Hepatocyte (in vitro differentiated cells): ENCODE measurements at regions not wholly inside any gene's neighbourhood (a gene's known extent, or its start where the extent isn't known, plus 50 kb on each side); places are given as distances from the start of the nearest gene placed in this dataset.

Experiments
- DNase-seq: peaks from one replicate; pipeline ENCODE4 v3.0.0-alpha.2; 2016; ENCODE audit warnings: low spot score
- H2AFZ ChIP-seq: fragments of 200-600 bp; sonication (generic); 2 replicates; pipeline ENCODE4 v1.6.0; 2016; ENCODE audit warnings: antibody characterized with exemption, mild to moderate bottlenecking
- H3K27ac ChIP-seq: fragments of 200-600 bp; sonication (generic); 2 replicates; pipeline ENCODE4 v1.5.1; 2016; ENCODE audit warnings: mild to moderate bottlenecking
- H3K27me3 ChIP-seq: fragments of 200-600 bp; sonication (generic); 2 replicates; pipeline ENCODE4 v1.6.1; 2016
- H3K36me3 ChIP-seq: fragments of 200-600 bp; sonication (generic); replicated peaks from 2 replicates; pipeline ENCODE4 v1.5.1; 2016; ENCODE audit warnings: low read depth; ENCODE audit not compliant: insufficient read depth
- H3K4me1 ChIP-seq: fragments of 200-600 bp; sonication (generic); 2 replicates; pipeline ENCODE4 v1.5.1; 2016; ENCODE audit warnings: mild to moderate bottlenecking, moderate library complexity; ENCODE audit not compliant: insufficient read depth
- H3K4me2 ChIP-seq: fragments of 200-600 bp; sonication (generic); 2 replicates; pipeline ENCODE4 v1.6.0; 2016
- H3K4me3 ChIP-seq: fragments of 200-600 bp; sonication (generic); 2 replicates; pipeline ENCODE4 v1.5.1; 2016; ENCODE audit warnings: mild to moderate bottlenecking
- H3K79me2 ChIP-seq: fragments of 200-600 bp; sonication (generic); 2 replicates; pipeline ENCODE4 v1.6.0; 2017; ENCODE audit warnings: mild to moderate bottlenecking
- H3K9me2 ChIP-seq: fragments of 200-600 bp; sonication (generic); replicated peaks from 2 replicates; pipeline ENCODE4 v1.6.0; 2017; ENCODE audit warnings: mild to moderate bottlenecking; ENCODE audit not compliant: insufficient read depth
- H3K9me3 ChIP-seq: fragments of 200-600 bp; sonication (generic); 2 replicates; pipeline ENCODE4 v1.5.1; 2016; ENCODE audit warnings: low read depth, mild to moderate bottlenecking
- H4K20me1 ChIP-seq: fragments of 200-600 bp; sonication (generic); 2 replicates; pipeline ENCODE4 v1.6.0; 2016; ENCODE audit warnings: mild to moderate bottlenecking; ENCODE audit not compliant: insufficient read depth, poor library complexity, severe bottlenecking
- CTCF ChIP-seq: fragments of 200-600 bp; sonication (generic); IDR thresholded peaks from 2 replicates; pipeline ENCODE4 v1.5.1; 2016; ENCODE audit warnings: antibody characterized with exemption, mild to moderate bottlenecking; ENCODE audit not compliant: poor library complexity
- EZH2 ChIP-seq: fragments of 200-600 bp; sonication (generic); IDR thresholded peaks from 2 replicates; pipeline ENCODE4 v1.6.1; 2016; ENCODE audit warnings: antibody characterized with exemption, mild to moderate bottlenecking, borderline replicate concordance
- EZH2phosphoT487 ChIP-seq: fragments of 200-600 bp; sonication (generic); IDR thresholded peaks from one replicate; pipeline ENCODE4 v1.6.1; 2018; ENCODE audit warnings: antibody characterized with exemption, mild to moderate bottlenecking, low read depth, moderate library complexity; ENCODE audit not compliant: unreplicated experiment, severe bottlenecking
- WGBS: methylation state at CpG from one replicate; pipeline ENCODE4 v1.1.6; 2016; ENCODE audit warnings: low lambda C conversion rate; ENCODE audit errors: missing lambda C conversion rate; 5-methylcytosine and 5-hydroxymethylcytosine counted together

- Histone ChIP-seq H4K20me1 (no peaks in the 10 kb centered on the region), H2AFZ (no peak overlapping the region), H3K79me2 (no peaks in the 10 kb centered on the region), H3K9me3 (no peaks in the 10 kb centered on the region), H3K27ac (no peak overlapping the region), H3K36me3 (no peaks in the 10 kb centered on the region), H3K4me1 (no peaks in the 10 kb centered on the region), H3K4me3 (no peak overlapping the region), H3K9me2 (no peaks in the 10 kb centered on the region), H3K4me2 (no peak overlapping the region), H3K27me3 (no peaks in the 10 kb centered on the region)
- no peak for DNase-seq
- no peak for TF ChIP-seq EZH2phosphoT487
- no peak for TF ChIP-seq CTCF
- TF ChIP-seq EZH2, result no peak
- 81% methylated on average over 7 of the region's 7 CpGs for WGBS
Measured at GRCh38 chr15:69536726-69537512, 84.3 kb downstream of the RPLP1 start.

GRCh38 chr15:69537901-69538300 lies 85.3 kb downstream of the RPLP1 start:
- Histone ChIP-seq H3K4me3 (no peak overlapping the region), H3K27ac (no peak overlapping the region), H3K4me1 (no peaks in the 10 kb centered on the region), H4K20me1 (no peaks in the 10 kb centered on the region), H3K9me3 (no peaks in the 10 kb centered on the region), H3K36me3 (no peaks in the 10 kb centered on the region), H3K4me2 (no peak overlapping the region), H3K27me3 (no peaks in the 10 kb centered on the region), H3K79me2 (no peaks in the 10 kb centered on the region), H2AFZ (no peak overlapping the region), H3K9me2 (no peaks in the 10 kb centered on the region)
- no peak for DNase-seq
- WGBS, result 96% methylated on average over 1 of the region's 1 CpG
- TF ChIP-seq EZH2phosphoT487 (no peak), CTCF (no peak), EZH2 (no peak)

DNA sequence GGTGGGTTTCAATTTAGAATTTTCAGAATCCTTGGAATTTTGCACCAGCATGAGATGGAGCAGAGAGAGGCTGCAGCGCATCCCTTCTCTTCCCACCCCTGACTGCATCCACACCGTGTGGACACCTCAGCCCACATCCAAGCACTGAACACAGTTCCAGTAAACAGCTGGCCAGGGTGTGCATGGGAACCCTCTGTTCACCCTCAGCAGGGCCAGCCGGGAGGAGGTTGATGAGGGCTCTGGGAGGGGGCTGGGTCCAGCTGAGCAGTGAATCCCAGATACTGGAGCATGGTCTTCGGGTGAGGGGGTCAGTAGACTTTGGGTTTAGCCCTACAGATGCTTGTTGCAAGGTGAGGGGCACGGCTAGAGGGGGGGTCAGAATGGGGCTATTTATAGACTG lies 85.8 kb downstream of the RPLP1 start:
- Histone ChIP-seq H3K4me1 (no peaks in the 10 kb centered on the region), H4K20me1 (no peaks in the 10 kb centered on the region), H3K4me2 (no peak overlapping the region), H3K4me3 (no peak overlapping the region), H2AFZ (no peak overlapping the region), H3K27ac (no peak overlapping the region), H3K9me2 (no peaks in the 10 kb centered on the region), H3K36me3 (no peaks in the 10 kb centered on the region), H3K9me3 (no peaks in the 10 kb centered on the region), H3K27me3 (no peaks in the 10 kb centered on the region), H3K79me2 (no peaks in the 10 kb centered on the region)
- WGBS, result 83% methylated on average over 5 of the region's 5 CpGs
- no peak for DNase-seq
- TF ChIP-seq EZH2phosphoT487 (no peak), EZH2 (no peak), CTCF (no peak)
